ENCODE measurements at regions not wholly inside any gene's neighbourhood (a gene's known extent, or its start where the extent isn't known, plus 50 kb on each side); places are given as distances from the start of the nearest gene placed in this dataset.
"Not testable (repeated sequence)": the region's sequence is repeated elsewhere in the genome, so short reads cannot be mapped to it uniquely, and the experiment has no call there.

DNA sequence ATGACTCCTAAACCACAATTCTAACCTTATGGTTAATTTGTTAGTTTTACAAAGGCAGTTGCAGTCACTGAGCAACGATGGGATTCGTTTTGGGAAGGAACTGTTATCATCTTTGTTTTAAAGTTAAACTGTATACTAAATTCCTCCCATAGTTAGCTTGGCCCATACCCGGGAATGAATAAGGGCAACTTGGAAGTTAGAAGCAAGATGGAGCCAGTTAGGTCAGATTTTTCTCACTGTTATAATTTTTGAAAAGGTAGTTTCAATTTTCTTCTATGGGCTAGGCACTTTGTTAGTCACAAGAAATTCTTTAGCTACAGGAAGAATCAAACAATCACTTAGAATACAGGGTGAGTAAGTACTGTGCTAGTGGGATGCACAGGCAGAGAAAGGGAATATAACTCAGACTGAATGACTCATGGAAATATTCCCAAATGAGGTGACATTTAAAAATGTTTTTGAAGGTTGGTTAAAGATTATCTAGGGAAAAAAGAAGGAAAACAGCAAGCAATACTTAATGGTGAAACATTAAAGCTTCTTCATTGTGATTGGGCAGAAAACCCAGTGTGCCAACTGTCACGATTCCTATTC lies 153.6 kb downstream of the MAGEB17 start:
- H3K27ac ChIP-seq = no peak overlapping the region
- no peaks in the 10 kb centered on the region for H3K36me3 ChIP-seq
- no peak overlapping the region for H3K4me3 ChIP-seq
- no peaks in the 10 kb centered on the region for H3K4me1 ChIP-seq
- DNase-seq (no peak), ATAC-seq (ENCODE audit: low FRiP score in 2 of 2) (no peak)
- WGBS, 2 donors = 75 to 85% methylated on average over 4 of the region's 4 CpGs
- no peaks in the 10 kb centered on the region for H3K9me3 ChIP-seq
- no peaks in the 10 kb centered on the region for H3K27me3 ChIP-seq
- TF ChIP-seq, protein P1, sequence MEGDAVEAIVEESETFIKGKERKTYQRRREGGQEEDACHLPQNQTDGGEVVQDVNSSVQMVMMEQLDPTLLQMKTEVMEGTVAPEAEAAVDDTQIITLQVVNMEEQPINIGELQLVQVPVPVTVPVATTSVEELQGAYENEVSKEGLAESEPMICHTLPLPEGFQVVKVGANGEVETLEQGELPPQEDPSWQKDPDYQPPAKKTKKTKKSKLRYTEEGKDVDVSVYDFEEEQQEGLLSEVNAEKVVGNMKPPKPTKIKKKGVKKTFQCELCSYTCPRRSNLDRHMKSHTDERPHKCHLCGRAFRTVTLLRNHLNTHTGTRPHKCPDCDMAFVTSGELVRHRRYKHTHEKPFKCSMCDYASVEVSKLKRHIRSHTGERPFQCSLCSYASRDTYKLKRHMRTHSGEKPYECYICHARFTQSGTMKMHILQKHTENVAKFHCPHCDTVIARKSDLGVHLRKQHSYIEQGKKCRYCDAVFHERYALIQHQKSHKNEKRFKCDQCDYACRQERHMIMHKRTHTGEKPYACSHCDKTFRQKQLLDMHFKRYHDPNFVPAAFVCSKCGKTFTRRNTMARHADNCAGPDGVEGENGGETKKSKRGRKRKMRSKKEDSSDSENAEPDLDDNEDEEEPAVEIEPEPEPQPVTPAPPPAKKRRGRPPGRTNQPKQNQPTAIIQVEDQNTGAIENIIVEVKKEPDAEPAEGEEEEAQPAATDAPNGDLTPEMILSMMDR (IDR thresholded peaks at IDR 0.05) = no peak
- TF ChIP-seq EP300 (IDR thresholded peaks at IDR 0.05) = no peak
- no peak for TF ChIP-seq POLR2AphosphoS5 (IDR thresholded peaks at IDR 0.05)
- no peak for TF ChIP-seq POLR2A (IDR thresholded peaks at IDR 0.05)

DNA sequence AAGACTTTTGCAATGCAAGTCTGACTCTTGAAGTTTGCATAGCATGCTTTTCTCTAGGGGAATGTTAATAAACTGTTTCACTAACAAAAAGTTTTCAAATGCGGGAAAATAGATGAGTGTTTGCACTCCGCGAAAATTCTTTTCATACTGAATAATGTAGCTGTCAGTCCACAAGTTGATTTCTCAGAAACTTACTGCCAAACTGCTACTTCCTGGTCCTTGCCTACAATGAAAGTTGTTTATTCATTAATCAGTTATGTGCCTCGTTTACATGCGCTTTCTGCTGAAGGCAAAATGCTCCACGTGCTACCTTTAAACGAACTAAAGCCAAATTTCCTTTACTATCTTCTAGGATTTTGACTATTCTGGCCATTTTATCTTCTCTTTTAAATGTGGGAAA lies 166.2 kb downstream of the MAGEB17 start:
- ATAC-seq (ENCODE audit: low FRiP score in 2 of 2) = no peak
- Histone ChIP-seq H3K9me3 (no peaks in the 10 kb centered on the region), H3K27me3 (no peaks in the 10 kb centered on the region), H3K27ac (no peak overlapping the region), H3K4me1 (no peaks in the 10 kb centered on the region), H3K36me3 (no peaks in the 10 kb centered on the region), H3K4me3 (no peak overlapping the region)
- TF ChIP-seq EP300 (IDR thresholded peaks at IDR 0.05) (no peak), POLR2AphosphoS5 (IDR thresholded peaks at IDR 0.05) (no peak)
- 58 to 74% methylated on average over 7 of the region's 7 CpGs for WGBS, 2 donors
- no peak for DNase-seq

DNA sequence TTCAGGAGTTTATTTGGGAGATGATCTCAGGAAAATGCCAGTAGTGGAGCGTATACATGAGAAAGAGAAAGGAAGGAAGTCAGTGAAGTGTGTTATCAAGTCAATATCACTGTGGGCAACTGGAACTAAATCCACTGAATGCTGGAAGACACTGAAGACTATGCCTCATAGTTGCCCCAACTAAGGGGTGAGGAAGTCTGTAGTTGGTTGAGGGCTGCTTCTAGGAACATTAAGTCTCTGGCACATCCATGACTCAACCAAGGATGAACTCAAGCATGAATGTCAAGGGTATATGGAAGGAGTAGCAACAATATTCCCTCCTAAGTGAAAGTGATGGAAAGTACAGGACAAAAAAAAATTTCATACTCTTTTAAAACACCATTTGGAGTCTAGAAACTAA lies 167.9 kb downstream of the MAGEB17 start:
- TF ChIP-seq POLR2AphosphoS5 (IDR thresholded peaks at IDR 0.05) = no peak
- TF ChIP-seq, protein P1 (IDR thresholded peaks at IDR 0.05) = no peak
- TF ChIP-seq POLR2A (IDR thresholded peaks at IDR 0.05) = no peak
- TF ChIP-seq EP300 (IDR thresholded peaks at IDR 0.05) = no peak
- WGBS, 2 donors = 71 to 75% methylated on average over 1 of the region's 1 CpG
- Histone ChIP-seq H3K4me1 (no peaks in the 10 kb centered on the region), H3K9me3 (no peaks in the 10 kb centered on the region), H3K27me3 (no peaks in the 10 kb centered on the region), H3K4me3 (no peak overlapping the region), H3K27ac (no peak overlapping the region), H3K36me3 (no peaks in the 10 kb centered on the region)
- DNase-seq = no peak
- ATAC-seq (ENCODE audit: low FRiP score in 2 of 2) = no peak

DNA sequence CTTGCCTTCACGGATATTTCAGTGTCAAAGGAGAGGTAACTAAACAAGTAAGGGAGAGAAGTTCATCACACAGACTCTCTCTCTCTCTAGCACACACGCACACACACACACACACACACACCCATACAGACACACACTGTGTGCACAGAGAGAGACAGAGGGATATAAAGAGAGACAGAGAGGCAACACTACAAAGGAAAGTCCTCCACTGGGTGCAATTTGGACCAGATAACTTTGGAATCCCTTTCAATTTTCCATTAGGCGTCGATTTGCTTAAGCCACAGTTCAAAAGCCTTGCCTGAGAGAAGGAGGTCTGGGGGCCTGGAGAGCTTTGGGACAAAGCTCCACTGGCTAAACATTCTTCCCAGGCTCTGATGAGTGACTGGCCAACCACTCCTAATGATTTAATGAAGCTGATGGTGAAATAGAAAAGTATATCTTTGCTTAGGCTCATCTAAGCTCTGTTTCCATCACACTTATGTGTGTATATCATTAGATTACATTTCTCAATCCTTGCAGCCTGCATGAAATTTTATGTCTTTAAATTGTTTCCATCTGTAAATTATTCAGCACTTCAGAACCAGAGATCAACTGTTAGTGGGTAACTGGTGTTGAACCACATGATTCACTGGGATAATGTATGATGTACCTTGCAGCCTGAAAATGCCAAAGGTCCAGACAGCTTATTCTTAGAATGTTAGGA lies 180.8 kb downstream of the MAGEB17 start:
- Histone ChIP-seq H3K27ac (no peak overlapping the region), H3K27me3 (no peaks in the 10 kb centered on the region), H3K4me1 (no peaks in the 10 kb centered on the region), H3K9me3 (no peaks in the 10 kb centered on the region), H3K36me3 (no peaks in the 10 kb centered on the region), H3K4me3 (no peak overlapping the region)
- DNase-seq = no peak
- TF ChIP-seq, protein P1 (IDR thresholded peaks at IDR 0.05) = no peak
- TF ChIP-seq EP300 (IDR thresholded peaks at IDR 0.05) (no peak), POLR2AphosphoS5 (IDR thresholded peaks at IDR 0.05) (no peak), POLR2A (IDR thresholded peaks at IDR 0.05) (no peak)
- whole genome bisulfite sequencing, 2 donors = 70 to 84% methylated on average over 4 of the region's 4 CpGs
- ATAC-seq (ENCODE audit: low FRiP score in 2 of 2) = no peak

DNA sequence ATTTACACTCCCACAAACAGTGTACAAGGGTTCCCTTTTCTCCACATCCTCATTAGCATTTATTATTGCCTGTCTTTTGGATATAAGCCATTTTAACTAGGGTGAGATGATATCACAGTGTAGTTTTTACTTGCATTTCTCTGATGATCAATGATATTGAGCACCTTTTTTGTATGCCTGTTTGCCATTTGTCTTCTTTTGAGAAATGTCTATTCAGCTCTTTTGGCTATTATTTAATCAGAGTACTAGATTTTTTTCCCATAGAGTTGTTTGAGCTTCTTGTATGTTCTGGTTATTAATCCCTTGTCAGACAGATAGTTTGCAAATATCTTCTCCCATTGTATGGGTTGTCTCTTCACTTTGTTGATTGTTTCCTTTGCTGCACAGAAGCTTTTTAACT lies 190.6 kb downstream of the MAGEB17 start:
- no peak overlapping the region for H3K27ac ChIP-seq
- no peaks in the 10 kb centered on the region for H3K4me1 ChIP-seq
- H3K36me3 ChIP-seq = no peaks in the 10 kb centered on the region
- DNase-seq (no peak), ATAC-seq (ENCODE audit: low FRiP score in 2 of 2) (no peak)
- H3K9me3 ChIP-seq = no peaks in the 10 kb centered on the region
- H3K27me3 ChIP-seq = no peaks in the 10 kb centered on the region
- H3K4me3 ChIP-seq = no peak overlapping the region
- TF ChIP-seq POLR2A (IDR thresholded peaks at IDR 0.05) = no peak
- TF ChIP-seq EP300 (IDR thresholded peaks at IDR 0.05) = no peak

DNA sequence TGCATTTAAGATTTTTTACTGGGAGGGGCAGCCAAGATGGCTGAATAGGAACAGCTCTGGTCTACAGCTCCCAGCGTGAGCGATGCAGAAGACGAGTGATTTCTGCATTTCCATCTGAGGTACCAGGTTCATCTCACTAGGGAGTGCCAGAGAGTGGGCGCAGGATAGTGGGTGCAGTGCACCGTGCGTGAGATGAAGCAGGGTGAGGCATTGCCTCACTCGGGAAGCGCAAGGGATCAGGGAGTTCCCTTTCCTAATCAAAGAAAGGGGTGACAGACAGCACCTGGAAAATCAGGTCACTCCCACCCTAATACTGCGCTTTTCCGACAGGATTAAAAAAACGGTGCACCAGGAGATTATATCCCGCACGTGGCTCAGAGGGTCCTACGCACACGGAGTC lies 192.8 kb downstream of the MAGEB17 start:
- ATAC-seq (ENCODE audit: low FRiP score in 2 of 2); H3K36me3 ChIP-seq; H3K27me3 ChIP-seq; H3K9me3 ChIP-seq; H3K4me1 ChIP-seq; H3K4me3 ChIP-seq; H3K27ac ChIP-seq; DNase-seq: not testable (repeated sequence)
- 89 to 98% methylated on average over 15 of the region's 15 CpGs for WGBS, 2 donors
